Prostate gland (tissue), 2 donors: ENCODE measurements at regions not wholly inside any gene's neighbourhood (a gene's known extent, or its start where the extent isn't known, plus 50 kb on each side); places are given as distances from the start of the nearest gene placed in this dataset.

ENCODE experiments used
- POLR2AphosphoS5 ChIP-seq: sonication (generic); formaldehyde crosslinking; IDR thresholded peaks from one replicate; pipeline ENCODE4 v1.6.1; 2017; ENCODE audit warnings: antibody characterized with exemption
- TF ChIP-seq, protein P1 (sequence below), 4 experiments: fragments of 200-600 bp in 2 of 4; fragments of 450-650 bp in 2 of 4; sonication (generic) in 2 of 4; IDR thresholded peaks; 1 replicate in 3 of 4; 2 replicates in 1 of 4; pipeline ENCODE4 v1.5.1; 2016 to 2019; ENCODE audit warnings: antibody characterized with exemption in 4 of 4, mild to moderate bottlenecking in 2 of 4, moderate library complexity in 2 of 4

GRCh38 chr17:77347544-77347943 is 206.8 kb downstream of the SEC14L1 start:
- no peak for TF ChIP-seq POLR2AphosphoS5
- TF ChIP-seq, protein P1, sequence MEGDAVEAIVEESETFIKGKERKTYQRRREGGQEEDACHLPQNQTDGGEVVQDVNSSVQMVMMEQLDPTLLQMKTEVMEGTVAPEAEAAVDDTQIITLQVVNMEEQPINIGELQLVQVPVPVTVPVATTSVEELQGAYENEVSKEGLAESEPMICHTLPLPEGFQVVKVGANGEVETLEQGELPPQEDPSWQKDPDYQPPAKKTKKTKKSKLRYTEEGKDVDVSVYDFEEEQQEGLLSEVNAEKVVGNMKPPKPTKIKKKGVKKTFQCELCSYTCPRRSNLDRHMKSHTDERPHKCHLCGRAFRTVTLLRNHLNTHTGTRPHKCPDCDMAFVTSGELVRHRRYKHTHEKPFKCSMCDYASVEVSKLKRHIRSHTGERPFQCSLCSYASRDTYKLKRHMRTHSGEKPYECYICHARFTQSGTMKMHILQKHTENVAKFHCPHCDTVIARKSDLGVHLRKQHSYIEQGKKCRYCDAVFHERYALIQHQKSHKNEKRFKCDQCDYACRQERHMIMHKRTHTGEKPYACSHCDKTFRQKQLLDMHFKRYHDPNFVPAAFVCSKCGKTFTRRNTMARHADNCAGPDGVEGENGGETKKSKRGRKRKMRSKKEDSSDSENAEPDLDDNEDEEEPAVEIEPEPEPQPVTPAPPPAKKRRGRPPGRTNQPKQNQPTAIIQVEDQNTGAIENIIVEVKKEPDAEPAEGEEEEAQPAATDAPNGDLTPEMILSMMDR (IDR thresholded peaks at IDR 0.05) = no peak
